Medulla oblongata (tissue), 1 donor: ENCODE measurements at regions not wholly inside any gene's neighbourhood (a gene's known extent, or its start where the extent isn't known, plus 50 kb on each side); places are given as distances from the start of the nearest gene placed in this dataset.
"Not testable (repeated sequence)": the region's sequence is repeated elsewhere in the genome, so short reads cannot be mapped to it uniquely, and the experiment has no call there.

ENCODE experiments used
- DNase-seq: peaks from one replicate; pipeline ENCODE4 v3.0.0-alpha.2; 2015; ENCODE audit errors: extremely low spot score

DNA sequence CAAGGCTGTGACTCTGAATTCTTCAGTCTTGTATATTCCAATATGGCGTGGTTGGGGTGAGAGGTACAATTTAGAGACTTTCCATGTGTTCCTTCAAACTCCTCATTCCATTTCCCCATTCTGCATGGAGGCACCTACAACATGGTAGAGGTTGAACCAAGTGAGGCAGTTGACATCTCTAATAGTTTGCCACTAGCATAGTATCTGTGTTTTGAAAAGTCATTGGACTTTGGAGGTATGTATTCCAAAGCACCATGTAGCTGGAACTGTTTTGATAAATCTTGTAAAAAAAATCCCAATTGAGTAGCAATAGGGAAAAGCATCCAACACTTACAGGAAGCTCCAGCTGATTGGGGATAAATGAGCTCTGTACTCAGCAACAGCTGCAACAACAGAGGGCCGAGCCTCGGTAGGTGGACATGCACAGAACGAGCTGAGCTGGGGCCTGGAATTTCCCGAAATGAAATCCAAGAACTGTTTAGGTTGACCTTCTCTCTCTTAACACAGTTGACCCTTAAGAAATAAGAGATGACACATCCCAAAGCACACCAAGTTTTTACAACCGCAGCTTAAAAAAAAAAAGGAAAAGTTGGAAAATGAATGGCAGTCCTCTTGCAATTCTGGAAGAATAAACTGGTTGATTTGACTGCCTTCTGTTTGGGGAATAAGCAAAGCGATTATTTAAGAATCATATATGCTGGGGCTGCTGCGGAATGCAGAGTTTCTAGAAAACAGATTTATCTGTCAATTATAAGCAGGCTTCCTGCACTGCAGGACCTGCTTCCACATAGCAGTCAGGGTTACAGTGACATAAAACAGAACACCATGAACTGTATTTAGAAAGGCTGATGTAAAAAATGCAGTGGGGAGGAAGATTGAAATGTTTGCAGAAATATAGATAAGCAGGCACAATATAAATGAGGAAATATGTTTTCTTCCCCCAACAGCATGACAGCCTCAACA, 194.6 kb upstream of the KRR1 start:
- DNase-seq: no peak

- DNase-seq: no peak
Observed at GRCh38 chr12:75704664-75705063, 193.3 kb upstream of the KRR1 start.

DNA sequence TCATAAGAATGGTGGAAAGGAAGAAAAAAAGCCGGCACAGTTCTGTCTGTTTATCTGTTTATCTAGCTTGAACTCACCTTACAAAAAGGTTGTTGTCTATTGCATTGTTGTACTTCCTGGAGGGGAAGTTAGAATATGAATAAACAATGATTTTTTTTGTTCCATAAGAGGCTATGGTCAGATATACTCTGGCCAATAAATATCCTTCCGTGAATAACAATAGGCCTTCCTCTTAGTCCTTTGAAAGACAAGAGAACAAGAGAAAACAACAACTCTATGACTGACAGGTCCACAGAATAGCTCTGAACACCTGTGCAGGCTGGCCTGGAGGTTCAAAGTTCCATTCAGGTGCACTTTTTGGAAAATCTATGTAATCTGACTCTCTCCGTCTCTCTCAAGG, 192.8 kb upstream of the KRR1 start:
- DNase-seq: no peak

DNA sequence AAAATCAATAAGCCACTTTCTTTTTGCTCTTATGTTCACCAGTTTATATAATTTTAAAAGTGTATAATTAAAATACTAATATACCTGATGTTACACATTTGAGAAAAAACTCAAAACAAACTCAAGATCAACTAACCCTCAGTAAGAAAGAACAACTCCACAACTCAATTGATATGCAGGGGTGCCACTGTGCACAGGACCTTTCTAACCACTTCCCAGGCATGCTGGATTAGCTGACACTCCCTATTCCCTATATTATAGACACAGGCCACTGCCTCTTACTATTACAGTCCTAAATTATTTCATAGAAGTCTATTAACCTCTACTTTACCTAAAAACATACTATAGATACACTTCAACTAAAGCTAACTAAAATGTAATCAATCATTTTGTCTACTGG, 191.7 kb upstream of the KRR1 start:
- no peak for DNase-seq

GRCh38 chr12:75702477-75703093, 191.2 kb upstream of the KRR1 start:
- DNase-seq: no peak

DNA sequence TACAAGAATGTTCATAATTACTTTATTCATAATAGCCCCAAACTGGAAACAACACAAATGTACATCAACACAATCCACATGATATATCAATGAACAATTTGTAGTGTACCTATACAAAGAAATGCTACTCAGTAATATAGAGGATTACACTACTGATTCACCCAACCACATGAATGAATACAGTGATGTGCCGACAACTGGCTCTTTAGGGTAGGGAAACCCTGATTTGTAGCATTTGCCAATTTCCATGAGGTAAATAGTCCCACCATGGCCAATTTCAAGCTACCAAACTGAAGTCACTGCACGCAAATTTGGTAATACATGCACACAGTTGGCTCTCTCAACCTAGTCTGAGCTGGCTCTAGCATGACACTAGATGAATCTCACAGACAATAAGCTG, 190.4 kb upstream of the KRR1 start:
- no peak for DNase-seq

DNA sequence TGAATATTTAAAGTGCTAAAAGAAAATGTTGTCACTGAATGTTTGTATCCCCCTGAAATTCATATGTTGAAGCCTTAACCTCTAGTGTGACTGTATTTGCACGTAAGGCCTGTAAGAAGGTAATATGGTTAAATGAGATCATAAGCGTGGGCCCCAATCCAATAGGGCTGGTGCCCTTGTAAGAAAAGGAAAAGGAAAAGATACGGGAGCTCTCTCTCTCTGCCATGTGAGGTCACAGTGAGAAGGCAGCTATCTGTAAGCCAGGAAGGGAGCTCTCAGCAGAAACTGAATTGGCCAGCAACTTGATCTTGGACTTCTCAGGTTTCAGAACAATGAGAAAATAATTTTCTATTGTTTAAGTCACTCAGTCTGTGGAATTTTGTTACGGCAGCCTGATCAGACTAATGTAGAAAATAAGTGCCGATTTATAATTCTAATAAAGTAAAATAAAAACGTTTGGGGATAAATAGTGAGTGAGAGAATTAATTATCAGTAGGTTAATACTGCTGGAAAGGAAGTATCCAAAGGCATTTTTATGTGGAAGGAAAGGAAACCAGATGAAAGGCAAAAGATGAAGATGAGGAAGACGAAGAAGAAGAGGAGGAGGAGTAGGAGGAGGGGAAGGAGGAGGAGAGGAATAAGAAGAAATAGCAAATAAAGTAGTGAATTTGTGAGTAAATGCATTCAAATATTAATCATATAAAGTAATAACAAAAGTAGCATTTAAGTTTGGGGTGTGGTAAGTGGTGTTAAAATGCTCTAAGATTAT, 188.5 kb upstream of the KRR1 start:
- no peak for DNase-seq

GRCh38 chr12:75699251-75699650, 187.8 kb upstream of the KRR1 start:
- no peak for DNase-seq

DNA sequence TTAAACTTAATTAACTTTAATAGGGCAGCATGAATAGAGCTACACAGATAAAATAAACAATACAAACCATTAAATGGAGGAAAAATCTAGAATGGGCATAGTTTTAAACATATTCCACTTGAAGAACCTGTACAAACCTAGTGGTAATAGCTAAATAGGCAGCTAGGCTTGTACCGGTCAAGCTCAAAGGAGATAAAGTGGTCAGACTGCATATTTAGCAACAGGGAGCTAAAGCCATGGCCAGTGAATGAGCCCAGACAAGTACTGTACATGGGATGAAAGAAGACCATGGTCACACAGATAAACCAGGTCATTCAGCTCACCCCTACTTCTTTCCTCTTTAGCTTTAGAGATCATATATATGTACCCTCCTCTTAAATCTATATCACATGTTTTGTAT, 186.6 kb upstream of the KRR1 start:
- no peak for DNase-seq

DNA sequence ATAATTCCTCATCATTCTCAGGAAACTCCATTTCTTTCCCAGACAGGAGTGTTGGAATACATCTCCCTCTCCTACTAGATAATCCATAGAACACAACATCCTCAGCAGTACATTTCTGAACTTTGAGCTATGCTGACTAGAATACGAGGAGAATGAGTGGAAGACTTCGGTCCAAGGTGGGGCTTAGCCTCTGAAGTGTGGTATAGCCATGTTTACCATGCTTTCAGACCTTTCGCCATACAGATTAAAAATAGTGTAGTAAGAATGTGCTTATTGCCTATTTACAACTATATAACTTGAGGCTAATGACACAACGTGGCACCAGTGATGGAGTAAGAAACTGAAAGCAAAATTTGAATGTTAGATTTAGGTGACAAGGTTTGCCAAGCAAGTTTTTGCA, 184.5 kb upstream of the KRR1 start:
- DNase-seq: no peak

DNA sequence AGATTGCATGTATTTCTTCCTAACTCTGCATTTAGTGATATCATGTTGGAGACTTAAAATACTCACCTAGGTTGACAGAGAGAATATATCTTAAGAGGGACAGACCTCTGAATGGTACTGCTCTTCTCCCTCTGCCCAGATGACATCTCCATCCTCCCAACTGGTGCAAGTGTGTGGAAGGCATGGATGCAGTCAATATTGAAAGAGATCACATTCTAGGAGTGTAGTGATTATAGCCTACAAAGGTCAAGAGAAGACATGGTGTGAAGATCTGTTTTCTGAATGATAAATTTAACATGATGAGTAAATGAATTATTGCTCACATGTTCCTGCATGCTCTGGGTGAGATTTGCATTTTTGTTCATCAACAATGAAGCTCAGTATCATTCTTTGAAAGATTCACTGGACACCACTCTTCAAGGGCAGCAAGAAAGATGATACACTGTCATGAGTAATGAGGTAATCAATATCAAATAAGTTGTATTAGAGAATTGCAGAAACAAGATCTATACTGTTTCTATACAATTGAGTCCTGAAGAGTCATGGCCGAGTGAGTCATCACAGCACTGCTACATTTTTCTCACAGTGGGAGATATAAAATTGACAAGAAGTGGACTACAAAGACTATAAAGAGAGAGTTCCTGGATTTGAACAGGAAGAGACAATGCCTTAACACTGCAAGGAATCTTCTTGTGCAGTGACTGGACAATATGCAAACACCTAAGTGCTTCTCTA, 183.3 kb upstream of the KRR1 start:
- no peak for DNase-seq

- DNase-seq: no peak
Observed at GRCh38 chr12:75692876-75693275, 181.5 kb upstream of the KRR1 start.

DNA sequence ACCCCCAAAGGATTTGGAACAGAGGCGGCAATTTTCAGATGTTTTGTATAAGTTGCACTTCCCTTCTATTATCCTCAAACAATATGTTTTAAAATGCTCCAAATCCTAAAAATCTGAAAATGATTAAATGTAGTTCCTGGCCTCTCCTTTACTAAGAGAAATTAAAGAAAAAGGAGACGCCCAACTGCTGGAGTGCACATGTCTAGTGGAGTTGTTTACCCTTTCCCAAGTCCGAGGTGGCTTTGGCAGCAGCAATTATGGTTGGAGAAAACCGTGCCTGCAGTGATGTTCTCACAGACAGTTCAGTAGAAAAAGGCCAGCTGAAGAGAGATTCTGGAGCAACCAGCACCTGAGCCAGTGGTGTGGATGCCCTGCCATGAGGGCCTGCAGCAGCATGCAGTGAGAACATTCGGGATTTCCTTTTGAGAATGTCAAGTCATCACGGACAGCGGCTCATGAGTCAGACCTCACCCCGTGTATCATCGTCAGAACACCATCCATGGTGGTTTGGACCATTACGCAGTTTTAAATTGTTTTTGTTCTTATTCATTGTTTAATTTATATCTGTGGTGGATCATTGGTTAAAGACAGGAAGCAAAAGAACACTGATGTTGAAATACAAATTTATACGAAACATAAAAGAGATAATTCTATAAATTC, 179.0 kb upstream of the KRR1 start:
- DNase-seq: no peak

DNA sequence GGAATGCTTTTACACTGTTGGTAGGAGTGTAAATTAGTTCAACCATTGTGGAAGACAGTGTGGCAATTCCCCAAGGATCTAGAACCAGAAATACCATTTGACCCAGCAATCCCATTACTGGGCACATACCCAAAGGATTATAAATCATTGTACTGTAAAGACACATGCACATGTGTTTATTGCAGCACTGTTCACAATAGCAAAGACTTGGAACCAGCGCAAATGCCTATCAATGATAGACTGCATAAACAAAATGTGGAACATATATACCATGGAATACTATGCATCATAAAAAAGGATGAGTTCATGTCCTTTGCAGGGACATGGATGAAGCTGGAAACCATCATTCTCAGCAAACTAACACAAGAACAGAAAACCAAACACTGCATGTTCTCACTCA, 174.8 kb upstream of the KRR1 start:
- not testable (repeated sequence) for DNase-seq

- DNase-seq: no peak
Observed at GRCh38 chr12:75685617-75686225, 174.3 kb upstream of the KRR1 start.

DNA sequence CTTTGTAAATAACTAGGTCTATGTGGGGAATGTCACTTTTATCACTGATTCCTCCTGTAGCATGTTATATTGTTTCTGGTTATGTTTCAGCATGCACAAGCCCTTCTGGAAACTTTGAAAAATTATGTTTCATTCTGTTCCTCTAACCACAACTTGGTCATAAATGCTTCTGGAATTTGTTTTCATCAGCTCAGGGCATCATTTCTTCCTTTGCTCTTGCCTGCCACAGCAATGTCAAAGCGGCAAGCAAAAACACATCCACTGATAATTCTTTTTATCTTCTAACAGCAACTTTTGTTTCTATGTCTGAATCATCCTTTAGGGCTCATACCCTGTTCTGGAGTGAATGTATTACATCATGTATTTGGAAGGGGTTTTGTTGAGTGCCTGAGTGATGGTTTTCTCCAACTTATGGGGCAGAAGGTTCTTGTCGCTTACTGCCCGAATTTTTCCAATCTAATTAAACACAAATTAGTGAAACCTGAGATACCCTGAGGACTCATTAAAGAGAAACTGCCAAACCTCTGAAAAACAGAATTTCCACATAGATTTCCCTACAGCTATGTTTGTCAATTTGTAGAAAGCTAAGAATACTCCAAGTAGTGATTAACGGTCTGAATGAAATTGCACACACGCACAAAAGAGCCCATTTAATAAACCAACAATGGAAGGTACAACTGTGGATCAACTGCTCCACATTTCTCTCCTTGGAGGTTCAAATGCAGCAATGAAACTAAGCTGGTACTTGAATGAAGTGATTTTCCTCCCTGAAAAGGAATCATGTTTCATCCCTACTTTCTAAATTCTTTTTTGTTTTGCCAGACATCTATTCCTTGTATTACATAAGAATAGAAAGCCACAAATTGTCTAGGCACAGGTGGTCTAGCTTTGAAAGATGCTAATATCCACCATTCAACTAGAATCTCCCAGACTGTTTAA, 173.5 kb upstream of the KRR1 start:
- no peak for DNase-seq

DNA sequence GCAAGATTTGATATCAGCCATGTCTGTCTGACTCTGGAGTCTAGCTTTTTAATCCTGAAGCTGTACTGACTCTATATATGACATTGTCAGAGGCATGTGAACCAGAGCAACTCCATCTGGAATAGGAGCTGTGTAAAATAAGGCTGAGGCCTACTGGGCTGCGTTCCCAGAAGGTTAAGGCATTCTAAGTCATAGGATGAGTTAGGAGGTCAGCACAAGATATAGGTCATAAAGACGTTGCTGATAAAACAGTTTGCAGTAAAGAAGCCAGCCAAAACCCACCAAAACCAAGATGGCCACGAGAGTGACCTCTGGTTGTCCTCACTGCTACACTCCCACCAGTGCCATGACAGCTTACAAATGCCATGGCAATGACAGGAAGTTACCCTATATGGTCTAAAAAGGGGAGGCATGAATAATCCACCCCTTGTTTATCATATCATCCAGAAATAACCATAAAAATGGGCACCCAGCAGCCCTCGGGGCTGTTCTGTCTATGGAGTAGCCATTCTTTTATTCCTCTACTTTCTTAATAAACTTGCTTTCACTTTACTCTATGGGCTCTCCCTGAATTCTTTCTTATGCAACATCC, 172.7 kb upstream of the KRR1 start:
- not testable (repeated sequence) for DNase-seq

- no peak for DNase-seq
Observed at GRCh38 chr12:75683220-75683619, 171.8 kb upstream of the KRR1 start.

DNA sequence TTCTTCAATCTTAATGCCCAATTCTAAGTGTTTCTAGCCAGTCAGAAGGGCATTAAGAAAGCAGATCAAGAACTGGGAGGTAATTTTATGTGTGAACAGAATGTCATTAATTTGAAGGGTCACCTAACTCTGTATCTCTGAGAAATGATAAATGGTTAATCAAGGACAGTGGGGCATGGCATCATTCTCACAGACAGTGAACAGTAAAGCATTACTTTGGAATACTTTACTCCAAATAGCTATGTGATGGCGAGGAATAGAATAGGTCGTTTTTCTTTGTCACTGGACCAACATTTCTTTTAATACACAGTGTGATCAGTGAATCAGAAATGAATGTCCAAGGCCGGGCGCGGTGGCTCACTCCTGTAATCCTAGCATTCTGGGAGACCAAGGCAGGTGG, 166.1 kb upstream of the KRR1 start:
- no peak for DNase-seq
